ENCODE measurements at regions not wholly inside any gene's neighbourhood (a gene's known extent, or its start where the extent isn't known, plus 50 kb on each side); places are given as distances from the start of the nearest gene placed in this dataset.
"Not testable (repeated sequence)": the region's sequence is repeated elsewhere in the genome, so short reads cannot be mapped to it uniquely, and the experiment has no call there.

DNA sequence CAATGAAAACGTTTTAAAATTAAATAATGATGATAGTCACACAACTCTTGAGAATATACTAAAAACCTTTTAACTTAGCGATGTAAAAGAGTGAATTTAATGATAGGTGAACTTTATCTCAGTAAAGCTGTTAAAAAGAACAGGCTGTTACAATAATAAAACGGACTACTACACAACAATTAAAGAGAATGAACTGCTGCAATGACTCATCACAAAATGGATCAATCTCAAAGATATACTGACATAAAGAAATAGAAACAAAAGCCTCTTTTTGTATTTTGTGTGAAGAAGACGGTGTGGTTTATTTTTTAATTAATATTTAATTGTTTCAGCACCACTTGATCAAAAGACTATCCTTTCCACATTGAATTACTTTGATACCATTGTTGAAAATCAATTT, 352.4 kb upstream of the GJE1 start:
- no peak for DNase-seq (ENCODE audit: low read depth)

DNA sequence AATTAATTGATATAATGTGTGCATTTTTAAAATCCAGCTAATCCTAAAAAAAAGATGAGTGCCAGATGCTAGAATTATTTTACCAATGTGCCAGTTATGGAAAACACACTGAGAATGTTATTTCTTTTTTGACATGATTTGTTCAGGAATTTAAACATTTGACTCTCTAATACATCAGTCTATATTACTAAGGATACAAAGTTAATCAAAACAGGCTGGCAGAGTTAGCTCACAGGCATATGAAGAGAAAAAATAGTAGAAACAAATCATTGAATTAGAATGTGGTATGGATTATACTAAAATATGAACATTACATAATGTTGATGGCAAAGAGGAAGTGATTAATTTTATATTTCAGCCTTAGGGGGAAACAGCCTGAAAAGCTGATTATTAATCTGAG, 368.3 kb upstream of the GJE1 start:
- DNase-seq (ENCODE audit: low read depth): no peak

GRCh38 chr6:141758430-141758829, 374.3 kb upstream of the GJE1 start:
- DNase-seq (ENCODE audit: low read depth): no peak

DNA sequence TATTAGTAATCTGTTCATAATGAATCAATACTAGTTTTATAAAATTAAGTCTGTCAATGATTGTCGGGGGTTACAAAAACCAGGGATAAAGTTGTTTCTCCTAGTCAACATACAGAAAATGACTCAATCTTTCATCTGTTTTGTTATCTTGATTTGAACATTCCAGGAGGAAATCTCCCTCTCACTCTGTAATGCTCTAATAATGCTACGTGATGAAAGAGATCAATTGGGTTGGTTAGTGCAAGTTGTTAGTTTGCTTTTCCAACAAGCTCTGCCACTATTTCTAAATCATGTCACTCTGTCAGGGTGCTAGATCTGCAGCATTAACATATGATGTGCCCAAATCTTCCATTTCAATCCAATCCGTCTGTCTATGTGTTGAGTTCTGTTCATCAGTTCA, 379.5 kb upstream of the GJE1 start:
- no peak for DNase-seq (ENCODE audit: low read depth)

GRCh38 chr6:141752677-141753076, 380.0 kb upstream of the GJE1 start:
- DNase-seq (ENCODE audit: low read depth): no peak

- DNase-seq (ENCODE audit: low read depth): not testable (repeated sequence)
Observed at GRCh38 chr6:141746324-141746723, 386.4 kb upstream of the GJE1 start.

- peak; percentile 34 for DNase-seq (ENCODE audit: low read depth)
Observed at GRCh38 chr6:141744971-141745370, 387.8 kb upstream of the GJE1 start.

DNA sequence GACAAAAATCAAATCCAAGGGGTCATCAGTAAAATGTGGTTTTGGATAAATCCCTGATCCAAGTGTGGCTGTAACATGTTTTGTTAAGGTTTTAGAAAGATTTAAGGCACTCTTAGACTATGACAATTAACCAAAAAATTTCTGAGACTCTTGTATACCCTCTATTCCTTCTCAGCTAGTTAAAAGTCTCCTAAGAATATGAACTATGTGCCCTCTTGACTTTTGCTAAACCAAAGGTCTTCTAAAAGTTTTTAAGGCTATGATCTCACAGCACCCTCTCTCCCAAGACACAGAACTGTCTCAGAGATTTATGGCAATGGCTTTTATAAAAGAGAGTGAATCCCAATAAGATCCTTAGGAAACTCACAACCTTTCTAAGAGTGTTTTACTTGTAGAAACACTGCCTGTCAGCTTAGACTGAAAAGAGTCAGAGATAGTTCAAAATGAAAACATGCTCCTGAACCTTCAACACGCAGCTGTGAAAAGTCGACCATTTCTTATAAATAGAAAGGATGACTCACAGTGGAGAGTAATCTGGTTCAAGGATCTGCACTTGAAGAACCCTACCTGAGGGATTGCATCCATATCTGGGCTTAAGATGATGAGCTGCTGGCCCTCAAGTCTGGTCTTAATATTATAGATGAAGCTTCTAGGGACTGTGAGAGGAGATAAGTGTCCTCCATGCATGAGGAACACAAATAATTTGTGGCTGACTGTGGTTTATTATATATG, 388.4 kb upstream of the GJE1 start:
- no peak for DNase-seq (ENCODE audit: low read depth)

DNA sequence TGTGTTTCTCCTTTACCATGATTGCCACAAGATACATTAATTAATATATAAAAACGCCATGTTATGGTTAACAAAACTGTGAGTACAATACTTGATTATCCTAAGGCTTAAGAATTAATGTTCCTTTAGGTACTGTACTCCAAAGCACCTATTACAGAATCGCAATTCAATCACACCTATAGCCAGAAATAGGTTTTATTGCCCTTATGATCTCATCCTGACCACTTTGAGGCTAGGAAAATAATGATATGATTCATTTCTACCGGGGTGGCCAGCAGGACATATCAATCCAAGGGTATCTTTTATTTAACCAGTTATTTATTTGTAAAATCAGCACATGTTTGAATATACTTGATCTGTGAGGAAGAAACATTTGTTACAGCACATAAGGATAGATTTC, 396.6 kb upstream of the GJE1 start:
- no peak for DNase-seq (ENCODE audit: low read depth)

- DNase-seq (ENCODE audit: low read depth): no peak
Observed at GRCh38 chr6:141735126-141735525, 397.6 kb upstream of the GJE1 start.

- DNase-seq (ENCODE audit: low read depth): no peak
Observed at GRCh38 chr6:141734071-141734840, 398.5 kb upstream of the GJE1 start.

DNA sequence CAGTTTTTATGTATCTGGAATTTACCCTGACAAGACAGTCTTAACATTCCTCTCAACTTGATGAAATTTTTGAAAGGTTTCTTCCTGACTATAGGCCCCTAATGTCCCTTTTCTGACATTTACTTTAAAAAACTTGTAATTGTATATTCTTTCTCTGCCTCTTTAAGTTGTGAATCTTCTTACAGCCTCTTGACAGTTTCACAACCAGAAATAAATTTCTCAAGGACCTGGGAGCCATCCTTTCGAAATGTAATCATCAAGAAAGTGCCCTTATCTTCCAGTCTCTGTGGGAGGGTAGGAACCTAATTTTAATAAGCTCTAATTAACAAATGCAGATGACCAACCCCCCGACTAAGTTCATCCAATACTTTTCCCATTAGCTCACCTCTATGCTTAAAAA, 403.6 kb upstream of the GJE1 start:
- no peak for DNase-seq (ENCODE audit: low read depth)

GRCh38 chr6:141728330-141728729, 404.4 kb upstream of the GJE1 start:
- no peak for DNase-seq (ENCODE audit: low read depth)

DNA sequence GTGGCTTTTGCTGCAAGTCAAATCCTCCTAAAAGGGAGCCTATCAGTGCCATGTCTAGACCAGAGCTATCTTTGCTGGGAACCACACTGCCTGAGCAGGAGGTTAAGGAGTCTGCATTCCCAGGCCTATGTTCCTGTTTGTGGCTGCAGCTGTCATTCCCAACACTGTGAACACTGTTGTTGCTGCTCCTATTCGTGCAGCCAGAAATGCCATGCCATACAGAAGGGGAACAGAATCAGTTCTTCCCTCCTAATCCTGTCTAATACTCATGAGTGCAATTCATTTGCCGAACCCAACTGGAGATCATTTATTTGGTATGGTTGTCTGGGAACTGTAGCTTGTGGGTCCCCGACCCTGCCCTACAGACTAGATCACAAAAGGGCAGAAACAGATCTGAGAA, 406.5 kb upstream of the GJE1 start:
- DNase-seq (ENCODE audit: low read depth): no peak

- DNase-seq (ENCODE audit: low read depth): no peak
Observed at GRCh38 chr6:141724731-141725130, 408.0 kb upstream of the GJE1 start.

- no peak for DNase-seq (ENCODE audit: low read depth)
Observed at GRCh38 chr6:141719476-141719875, 413.2 kb upstream of the GJE1 start.

DNA sequence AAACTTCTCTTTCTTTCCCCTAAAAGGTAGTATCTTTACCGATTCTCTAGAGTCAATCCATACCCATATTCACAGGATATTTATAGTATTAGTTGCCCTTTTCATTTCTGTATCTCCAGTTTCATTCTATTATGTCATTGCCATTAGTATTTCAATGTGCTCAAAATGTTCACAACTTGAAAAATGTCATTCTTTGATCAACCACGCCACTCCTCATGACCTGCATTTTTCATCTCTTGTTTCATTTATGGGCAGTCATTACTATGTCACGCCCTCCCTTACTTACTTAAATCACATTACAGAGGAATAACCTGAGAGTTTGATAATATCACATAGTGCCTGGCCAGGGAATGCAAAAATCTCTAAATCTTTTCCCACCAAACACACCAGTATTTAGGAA, 427.3 kb upstream of the GJE1 start:
- DNase-seq (ENCODE audit: low read depth): no peak

- DNase-seq (ENCODE audit: low read depth): no peak
Observed at GRCh38 chr6:141704151-141704550, 428.6 kb upstream of the GJE1 start.

- DNase-seq (ENCODE audit: low read depth): no peak
Observed at GRCh38 chr6:141701732-141702131, 431.0 kb upstream of the GJE1 start.

DNA sequence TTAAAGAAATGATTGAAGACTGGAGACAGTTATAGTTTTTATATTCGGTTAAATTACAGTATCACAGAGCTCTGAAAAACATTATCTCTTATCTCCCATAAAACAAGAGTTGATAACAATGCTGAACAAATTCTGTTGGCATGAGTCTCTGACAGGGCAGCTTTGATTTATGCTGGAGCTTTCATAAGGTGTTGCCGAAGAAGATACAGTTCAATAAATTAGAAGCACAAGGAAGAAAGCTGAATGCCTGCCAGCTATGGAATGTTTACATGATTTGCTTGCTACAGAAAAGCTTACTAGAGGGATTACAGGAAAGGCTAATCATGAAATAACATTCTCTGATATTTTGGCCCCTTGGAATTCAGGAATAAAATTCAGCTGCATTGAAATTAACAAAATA, 431.9 kb upstream of the GJE1 start:
- no peak for DNase-seq (ENCODE audit: low read depth)

DNA sequence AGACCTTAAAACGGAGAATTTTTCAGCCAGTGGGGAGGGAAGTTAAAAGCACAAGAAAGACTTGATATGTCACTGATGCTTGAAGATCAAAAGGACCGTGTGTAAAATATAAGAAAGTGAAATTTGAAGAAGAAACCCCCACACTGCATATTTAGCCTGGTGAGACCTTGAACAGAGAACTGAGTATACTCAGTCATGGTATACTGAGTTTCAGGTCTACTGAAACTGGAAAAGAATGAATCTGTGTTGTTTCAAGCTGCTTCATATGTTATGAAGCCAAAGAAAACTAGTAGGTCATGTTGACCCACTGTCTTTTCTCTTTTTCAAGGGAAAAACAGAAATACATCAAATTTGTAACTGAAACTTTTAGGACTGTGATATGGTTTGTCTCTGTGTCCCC, 443.8 kb upstream of the GJE1 start:
- DNase-seq (ENCODE audit: low read depth): no peak

- no peak for DNase-seq (ENCODE audit: low read depth)
Observed at GRCh38 chr6:141685416-141685815, 447.3 kb upstream of the GJE1 start.

DNA sequence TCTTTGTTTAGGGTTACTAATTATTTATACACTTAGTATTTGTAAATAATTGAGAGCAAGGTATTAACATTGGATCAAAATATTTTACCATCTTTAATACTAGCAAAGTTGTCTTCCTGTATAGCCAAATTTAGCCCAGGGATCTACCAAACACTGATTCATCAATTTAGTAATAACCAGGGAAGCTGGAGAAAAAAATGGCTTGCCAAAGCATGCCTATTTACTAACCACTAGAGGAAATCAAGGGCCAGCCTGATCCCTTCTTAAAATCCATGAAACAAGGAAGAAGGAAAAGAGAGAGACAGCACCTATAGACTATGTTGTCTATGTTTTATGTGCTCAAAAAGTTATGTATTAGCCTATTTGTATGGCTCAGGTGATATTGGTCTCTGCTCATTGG, 450.3 kb upstream of the GJE1 start:
- no peak for DNase-seq (ENCODE audit: low read depth)

Measured in forelimb muscle (tissue), 1 donor.